ENCODE measurements at regions not wholly inside any gene's neighbourhood (a gene's known extent, or its start where the extent isn't known, plus 50 kb on each side); places are given as distances from the start of the nearest gene placed in this dataset.

GRCh38 chr15:38890194-38890593 is 325.6 kb upstream of the RASGRP1 start:
- Histone ChIP-seq H3K4me1 (peaks cover 6 to 19% (median 12%) of the 10 kb centered on the region in 4 donors), H3K9me3 (no peaks in the 10 kb centered on the region), H3K27ac (no peak overlapping the region), H3K4me3 (no peak overlapping the region), H3K27me3 (no peaks in the 10 kb centered on the region), H3K36me3 (no peaks in the 10 kb centered on the region)
- DNase-seq (no peak), ATAC-seq (ENCODE audit: low FRiP score in 2 of 2) (no peak)
- 90 to 94% methylated on average over 3 of the region's 3 CpGs for WGBS, 2 donors
- TF ChIP-seq POLR2A (IDR thresholded peaks at IDR 0.05), result no peak
- TF ChIP-seq CTCF (IDR thresholded peaks at IDR 0.05), result no peak
- TF ChIP-seq EP300 (IDR thresholded peaks at IDR 0.05), result no peak
- no peak for TF ChIP-seq POLR2AphosphoS5 (IDR thresholded peaks at IDR 0.05)

- H3K27me3 ChIP-seq, result no peaks in the 10 kb centered on the region
- peaks cover 0 to 11% (median 0%) of the 10 kb centered on the region in 4 donors for H3K4me1 ChIP-seq
- no peak overlapping the region for H3K27ac ChIP-seq
- no peaks in the 10 kb centered on the region for H3K36me3 ChIP-seq
- no peak for ATAC-seq (ENCODE audit: low FRiP score in 2 of 2)
- no peak for DNase-seq
- no peak overlapping the region for H3K4me3 ChIP-seq
- no peaks in the 10 kb centered on the region for H3K9me3 ChIP-seq
- TF ChIP-seq EP300 (IDR thresholded peaks at IDR 0.05) (no peak), POLR2A (IDR thresholded peaks at IDR 0.05) (no peak)
Observed at GRCh38 chr15:38893925-38894242, 329.3 kb upstream of the RASGRP1 start.

- 52 to 58% methylated on average over 2 of the region's 2 CpGs for WGBS, 2 donors
- Histone ChIP-seq H3K27ac (no peak overlapping the region), H3K27me3 (no peaks in the 10 kb centered on the region), H3K36me3 (no peaks in the 10 kb centered on the region), H3K4me1 (peaks cover 0 to 11% (median 0%) of the 10 kb centered on the region in 4 donors), H3K4me3 (no peak overlapping the region), H3K9me3 (no peaks in the 10 kb centered on the region)
- peak in 1 of 2 donors; percentile 85 for ATAC-seq (ENCODE audit: low FRiP score in 2 of 2)
- DNase-seq, result no peak
- TF ChIP-seq POLR2AphosphoS5 (IDR thresholded peaks at IDR 0.05), result no peak
- TF ChIP-seq EP300 (IDR thresholded peaks at IDR 0.05), result no peak
- TF ChIP-seq POLR2A (IDR thresholded peaks at IDR 0.05), result no peak
- no peak for TF ChIP-seq CTCF (IDR thresholded peaks at IDR 0.05)
Observed at GRCh38 chr15:38894243-38894948, 329.8 kb upstream of the RASGRP1 start.

GRCh38 chr15:38895326-38896255 is 331.0 kb upstream of the RASGRP1 start:
- peaks cover 0 to 11% (median 0%) of the 10 kb centered on the region in 4 donors for H3K4me1 ChIP-seq
- H3K9me3 ChIP-seq, result no peaks in the 10 kb centered on the region
- 79 to 80% methylated on average over 5 of the region's 5 CpGs for WGBS, 2 donors
- ATAC-seq (ENCODE audit: low FRiP score in 2 of 2) (peak in 1 of 2 donors; percentile 57), DNase-seq (no peak)
- H3K27ac ChIP-seq, result no peak overlapping the region
- no peaks in the 10 kb centered on the region for H3K36me3 ChIP-seq
- no peaks in the 10 kb centered on the region for H3K27me3 ChIP-seq
- TF ChIP-seq POLR2A (IDR thresholded peaks at IDR 0.05) (no peak), CTCF (IDR thresholded peaks at IDR 0.05) (no peak), POLR2AphosphoS5 (IDR thresholded peaks at IDR 0.05) (no peak), EP300 (IDR thresholded peaks at IDR 0.05) (no peak)
- H3K4me3 ChIP-seq, result no peak overlapping the region

GRCh38 chr15:38896647-38897046 is 332.0 kb upstream of the RASGRP1 start:
- Histone ChIP-seq H3K27me3 (no peaks in the 10 kb centered on the region), H3K36me3 (no peaks in the 10 kb centered on the region), H3K4me3 (no peak overlapping the region), H3K9me3 (no peaks in the 10 kb centered on the region), H3K4me1 (peaks cover 0 to 11% (median 0%) of the 10 kb centered on the region in 4 donors), H3K27ac (no peak overlapping the region)
- whole genome bisulfite sequencing, 2 donors, result 70 to 75% methylated on average over 1 of the region's 1 CpG
- TF ChIP-seq POLR2A (IDR thresholded peaks at IDR 0.05), result no peak
- no peak for TF ChIP-seq EP300 (IDR thresholded peaks at IDR 0.05)
- TF ChIP-seq POLR2AphosphoS5 (IDR thresholded peaks at IDR 0.05), result no peak
- no peak for TF ChIP-seq CTCF (IDR thresholded peaks at IDR 0.05)
- ATAC-seq (ENCODE audit: low FRiP score in 2 of 2) (no peak), DNase-seq (no peak)
